Activated naive CD4-positive, alpha-beta T cell treated with anti-CD3 and anti-CD28 coated beads, Interleukin-2, amount 50 U/mL, for 16 hours (primary cell): ENCODE measurements at regions not wholly inside any gene's neighbourhood (a gene's known extent, or its start where the extent isn't known, plus 50 kb on each side); places are given as distances from the start of the nearest gene placed in this dataset.
"Not testable (repeated sequence)": the region's sequence is repeated elsewhere in the genome, so short reads cannot be mapped to it uniquely, and the experiment has no call there.

ENCODE experiments used
- DNase-seq: peaks from one replicate; pipeline ENCODE4 v3.0.0-alpha.2; 2020

DNA sequence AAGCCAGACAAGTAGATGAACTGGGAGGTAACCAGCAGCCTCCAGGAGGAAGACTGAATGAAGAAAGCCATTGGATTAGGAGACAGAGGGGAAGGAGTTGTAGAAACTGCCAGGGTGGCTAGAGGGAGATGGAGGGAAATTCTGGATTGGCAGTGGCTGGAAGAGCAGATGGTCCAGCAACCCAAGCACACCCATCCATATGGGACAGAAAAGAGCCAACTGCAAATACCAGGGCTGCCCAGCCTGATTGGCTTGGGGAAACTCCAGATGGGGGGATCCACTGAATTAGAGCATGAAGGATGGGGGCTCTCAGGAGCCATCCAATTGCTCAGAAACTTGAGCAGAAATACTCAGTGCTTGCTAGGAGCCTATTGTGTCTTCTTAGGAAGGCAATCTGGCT, 173.5 kb upstream of the EPB41L3 start:
- DNase-seq: no peak

DNA sequence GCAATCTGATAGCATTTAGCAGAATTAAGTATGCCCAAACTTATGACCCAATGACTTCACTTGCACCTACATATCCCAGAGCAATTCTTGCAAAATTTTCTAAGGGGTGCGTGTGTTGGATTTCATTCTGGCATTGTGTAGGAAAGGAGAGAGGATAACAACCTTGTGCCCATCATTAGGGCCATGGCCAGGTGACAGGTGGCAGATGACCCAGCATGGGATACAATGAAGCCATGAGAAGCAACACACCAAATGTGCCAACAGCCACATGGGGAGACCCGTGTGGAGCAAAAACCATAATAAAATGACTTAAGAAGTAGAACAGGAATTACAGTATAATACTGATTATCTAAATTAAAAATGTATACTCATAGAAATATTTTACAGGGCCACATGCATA, 166.9 kb upstream of the EPB41L3 start:
- no peak for DNase-seq

DNA sequence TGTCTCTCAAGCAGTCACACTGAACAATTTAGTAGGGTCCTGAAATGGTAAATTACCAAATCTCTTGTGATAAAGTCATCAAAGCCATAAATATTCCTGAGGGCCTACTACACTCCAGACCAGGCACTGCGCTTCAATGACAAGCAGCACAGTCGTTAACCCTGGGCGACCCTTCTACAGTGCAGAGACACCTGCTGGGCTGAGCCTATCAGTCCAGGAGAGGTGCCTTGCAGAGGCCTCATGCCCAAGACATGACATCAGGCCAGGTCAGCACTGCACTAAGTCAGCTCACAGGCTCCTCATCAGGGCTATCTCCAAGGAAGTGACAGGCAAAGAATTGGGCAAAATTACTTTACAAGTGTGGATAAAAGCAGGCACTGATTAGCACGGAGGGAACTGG, 166.4 kb upstream of the EPB41L3 start:
- DNase-seq: no peak

DNA sequence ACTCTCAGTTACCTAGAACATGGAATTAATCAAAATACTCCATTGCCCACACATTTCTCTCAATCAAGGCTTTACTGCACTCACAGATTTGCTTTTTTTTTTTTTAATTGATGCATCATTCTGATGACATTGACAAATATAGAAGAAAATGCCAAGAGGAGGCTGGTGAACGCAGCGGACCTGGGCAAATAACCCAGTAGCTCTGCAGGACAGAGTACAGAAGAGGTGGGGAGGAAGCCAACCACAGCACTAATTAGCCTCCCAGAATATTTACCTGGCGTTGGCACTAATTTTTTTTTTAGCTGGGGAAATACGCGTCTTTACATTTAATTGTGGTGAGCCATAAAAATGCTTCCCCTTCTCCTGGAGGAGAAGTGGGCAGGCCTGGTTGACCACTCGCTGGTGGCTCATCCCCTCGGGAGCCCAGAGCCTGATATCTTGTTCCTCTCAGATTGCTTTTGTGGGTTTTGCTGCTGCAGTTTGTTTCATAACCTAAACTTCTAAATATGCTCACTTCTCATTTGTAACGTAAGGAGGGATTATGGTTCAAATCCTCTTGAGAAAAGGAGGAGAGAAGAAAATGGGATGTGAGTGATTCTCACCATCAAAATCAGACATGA, 165.8 kb upstream of the EPB41L3 start:
- no peak for DNase-seq

DNA sequence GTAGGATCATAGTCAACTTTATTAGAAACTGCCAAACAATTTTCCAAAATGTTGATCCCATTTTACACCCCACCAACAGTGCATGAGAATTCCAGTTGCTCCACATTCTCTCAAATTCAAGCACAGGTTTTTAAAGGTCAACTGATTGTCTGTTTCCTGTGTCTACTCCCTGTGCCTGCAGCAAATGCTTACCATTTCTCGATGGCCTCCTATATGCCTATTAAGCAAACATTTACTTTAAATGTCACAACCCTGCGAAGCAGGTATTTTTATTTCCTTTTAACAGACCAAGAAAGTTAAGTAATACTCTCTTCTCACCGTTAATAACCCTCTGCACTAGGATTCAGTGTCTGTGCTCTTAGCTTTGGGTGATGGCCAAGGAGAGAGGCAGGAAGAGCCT, 163.8 kb upstream of the EPB41L3 start:
- no peak for DNase-seq

DNA sequence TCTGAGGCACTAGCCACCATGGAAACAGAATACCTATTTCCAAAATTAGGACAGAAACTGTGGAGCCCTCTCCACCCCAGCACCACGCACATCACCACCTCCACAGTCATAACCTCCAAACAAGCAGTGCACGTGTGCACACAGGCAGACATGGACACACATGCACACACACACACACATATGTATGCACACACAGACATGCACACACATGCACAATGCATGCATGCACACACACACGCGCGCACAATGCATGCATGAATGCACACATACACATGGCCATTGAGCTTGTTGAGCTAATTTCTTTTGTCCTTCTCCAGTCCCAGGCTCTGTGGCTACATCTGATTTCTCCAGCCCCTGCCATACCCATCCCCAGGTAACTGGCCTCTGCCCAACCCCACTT, 161.6 kb upstream of the EPB41L3 start:
- no peak for DNase-seq

DNA sequence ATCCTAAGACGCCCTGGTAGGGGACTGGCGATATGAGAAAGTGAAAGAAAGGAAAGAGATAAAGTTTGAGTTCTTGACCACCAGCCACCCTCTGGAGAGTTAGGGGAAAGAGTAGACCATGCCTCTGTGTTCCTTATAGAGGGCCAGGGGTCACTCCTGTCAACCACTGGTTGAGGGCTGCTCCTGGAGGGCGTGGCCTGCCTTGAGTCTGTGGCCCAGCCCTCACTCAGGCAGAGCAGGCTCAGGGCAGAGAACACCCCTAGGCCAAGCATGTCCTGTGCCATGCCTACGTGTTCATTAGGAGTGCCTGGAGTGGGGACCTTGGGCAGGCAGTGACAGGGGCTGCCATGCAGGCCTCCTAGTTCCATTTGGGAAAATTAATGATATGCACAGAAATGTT, 161.1 kb upstream of the EPB41L3 start:
- no peak for DNase-seq

DNA sequence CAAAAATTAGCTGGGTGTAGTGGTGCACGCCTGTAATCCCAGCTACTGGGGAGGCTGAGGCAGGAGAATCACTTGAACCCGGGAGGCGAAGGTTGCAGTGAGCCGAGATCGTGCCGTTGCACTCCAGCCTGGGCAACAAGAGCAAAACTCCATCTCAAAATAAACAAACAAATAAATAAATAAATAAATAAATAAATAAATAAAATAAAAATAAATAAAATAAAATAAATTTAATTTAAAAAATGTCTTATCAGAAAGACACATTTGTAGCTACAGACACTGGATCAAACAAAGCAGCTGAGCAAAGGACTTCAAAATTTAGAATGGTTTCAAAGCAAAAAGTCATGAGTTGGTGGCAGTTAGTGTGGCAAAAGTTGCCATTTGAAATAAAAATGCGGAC, 158.2 kb upstream of the EPB41L3 start:
- not testable (repeated sequence) for DNase-seq

DNA sequence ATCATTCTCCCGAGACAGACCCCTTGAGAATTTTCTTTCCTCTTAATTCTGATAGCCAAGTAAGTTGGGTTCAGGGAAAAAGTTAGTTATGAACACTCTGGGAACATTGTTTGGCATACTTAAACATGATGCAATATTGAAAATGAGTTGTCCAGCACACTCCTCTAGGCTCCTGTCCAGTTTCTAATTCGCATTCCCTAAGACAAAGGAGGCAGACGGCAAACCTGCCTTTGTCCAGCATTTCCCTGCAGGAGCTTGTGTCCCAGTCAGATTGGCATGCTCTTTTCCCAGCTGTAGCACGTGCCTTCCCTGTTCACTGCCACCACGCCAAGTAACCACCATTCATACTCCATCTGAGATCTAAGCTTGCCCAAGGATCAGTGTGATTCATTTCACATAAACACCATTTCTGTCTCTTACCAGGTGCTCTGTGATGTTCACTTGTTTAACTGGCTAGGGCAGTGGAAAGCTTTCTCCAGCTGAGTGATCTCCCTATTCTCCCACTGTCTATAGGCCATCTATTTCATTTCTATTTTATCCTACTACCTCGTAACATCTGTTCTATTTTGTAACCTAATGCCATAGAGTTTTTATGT, 150.0 kb upstream of the EPB41L3 start:
- DNase-seq: no peak

DNA sequence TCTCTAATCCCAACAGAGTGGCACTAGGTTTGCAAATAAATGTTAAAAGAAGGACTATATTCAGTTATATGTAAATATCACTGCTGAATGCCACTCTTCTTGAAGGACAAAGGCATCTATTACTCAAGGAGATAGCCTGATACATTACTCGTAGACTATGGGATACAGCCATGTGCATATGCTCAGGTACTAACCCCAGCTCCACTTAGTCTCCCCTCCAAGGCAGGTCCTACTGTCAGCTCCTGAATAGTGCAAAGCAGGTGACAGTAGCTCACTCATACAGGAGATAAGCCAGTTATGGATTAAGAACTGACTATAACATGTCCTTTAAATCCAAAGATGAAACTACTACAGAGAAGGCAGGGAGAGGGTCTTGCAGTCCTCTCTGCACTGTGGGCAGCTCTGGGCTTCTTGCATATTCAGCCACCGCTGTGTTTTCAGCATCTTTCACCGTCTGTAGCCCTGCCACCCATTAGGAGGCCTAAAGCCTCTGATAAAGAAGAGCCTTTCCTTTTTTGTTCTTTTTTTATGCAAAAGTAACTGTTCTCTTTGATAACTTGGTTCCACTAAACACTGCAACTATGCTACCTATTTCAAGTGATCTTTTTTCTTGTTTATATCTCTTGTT, 135.1 kb upstream of the EPB41L3 start:
- DNase-seq: no peak

DNA sequence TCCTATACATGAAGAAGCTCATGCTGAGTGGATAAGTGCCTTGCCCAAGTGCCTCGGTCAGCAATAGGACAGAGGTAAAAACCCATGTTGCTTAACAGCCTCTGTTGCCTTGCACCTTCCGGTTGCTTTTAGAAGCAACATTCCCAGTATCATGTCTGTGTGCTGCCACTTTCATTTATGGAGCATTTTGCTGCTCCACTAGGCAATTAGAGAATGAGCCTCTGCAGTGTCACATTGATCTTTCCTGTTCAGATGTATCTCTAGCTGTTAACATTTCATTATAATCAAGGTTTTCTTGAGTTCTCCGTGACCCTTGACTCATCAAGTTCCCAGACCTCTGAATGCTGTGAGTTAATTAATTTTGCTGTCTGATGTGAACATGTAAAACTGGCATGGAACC, 134.5 kb upstream of the EPB41L3 start:
- no peak for DNase-seq

DNA sequence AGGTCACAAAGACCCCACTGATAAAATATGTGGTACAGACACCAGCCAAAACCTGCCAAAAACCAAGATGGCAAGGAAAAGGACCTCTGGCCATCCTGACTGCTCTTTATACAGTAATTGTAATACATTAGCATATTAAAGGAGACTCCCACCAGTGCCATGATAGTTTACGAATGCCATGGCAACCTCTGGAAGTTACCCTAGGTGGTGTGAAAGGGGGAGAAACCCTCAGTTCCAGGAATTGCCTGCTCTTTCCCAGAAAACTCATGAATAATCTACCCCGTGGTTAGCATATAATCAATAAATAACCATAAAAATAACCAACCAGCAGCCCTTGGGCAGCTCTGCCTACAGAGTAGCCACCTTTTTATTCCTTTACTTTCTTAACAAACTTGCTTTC, 129.8 kb upstream of the EPB41L3 start:
- no peak for DNase-seq

DNA sequence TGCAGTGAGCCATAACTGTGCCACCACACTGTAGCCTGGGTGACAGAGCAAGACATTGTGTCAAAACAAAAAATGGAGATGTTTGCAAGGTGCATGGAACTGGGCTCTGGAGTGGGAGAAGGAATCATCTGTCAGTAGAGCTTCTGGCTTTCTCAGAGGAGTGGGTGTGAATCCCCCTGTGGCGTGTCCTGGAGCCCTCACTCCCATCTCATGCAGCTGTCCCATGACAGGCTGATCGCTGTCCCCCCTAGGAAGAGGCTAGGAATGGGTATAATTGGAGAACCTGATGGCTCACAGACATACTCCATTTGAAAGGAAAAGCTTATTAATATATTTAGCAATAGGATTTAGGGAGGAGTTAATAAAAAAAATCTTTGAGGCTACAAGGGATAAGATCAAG, 125.8 kb upstream of the EPB41L3 start:
- no peak for DNase-seq

DNA sequence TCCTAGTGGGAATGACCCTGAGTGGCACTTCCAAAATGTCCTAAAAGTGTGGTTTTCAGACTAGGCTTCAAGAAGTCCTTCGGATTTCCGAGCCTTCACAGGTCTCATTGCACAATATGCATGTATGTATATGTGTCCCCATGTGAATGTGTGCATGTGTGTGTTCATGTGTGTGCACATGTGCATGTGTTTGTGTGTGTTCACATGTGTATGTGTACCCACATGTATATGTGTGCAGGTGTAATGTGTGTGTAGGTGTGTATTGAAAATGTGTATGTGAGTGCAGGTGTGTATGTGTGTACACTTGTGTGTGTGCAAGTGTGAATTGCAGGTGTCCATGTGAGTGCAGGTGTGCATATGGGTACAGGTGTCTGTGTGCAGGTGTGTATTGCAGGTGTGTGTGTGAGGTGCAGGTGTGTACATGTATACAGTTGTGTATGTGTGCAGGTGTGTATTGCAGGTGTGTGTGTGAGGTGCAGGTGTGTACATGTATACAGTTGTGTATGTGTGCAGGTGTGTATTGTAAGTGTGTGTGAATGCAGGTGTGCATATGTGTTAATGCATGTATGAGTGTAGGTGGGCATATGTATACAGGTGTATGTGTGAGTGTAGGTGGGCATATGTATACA, 124.4 kb upstream of the EPB41L3 start:
- no peak for DNase-seq

DNA sequence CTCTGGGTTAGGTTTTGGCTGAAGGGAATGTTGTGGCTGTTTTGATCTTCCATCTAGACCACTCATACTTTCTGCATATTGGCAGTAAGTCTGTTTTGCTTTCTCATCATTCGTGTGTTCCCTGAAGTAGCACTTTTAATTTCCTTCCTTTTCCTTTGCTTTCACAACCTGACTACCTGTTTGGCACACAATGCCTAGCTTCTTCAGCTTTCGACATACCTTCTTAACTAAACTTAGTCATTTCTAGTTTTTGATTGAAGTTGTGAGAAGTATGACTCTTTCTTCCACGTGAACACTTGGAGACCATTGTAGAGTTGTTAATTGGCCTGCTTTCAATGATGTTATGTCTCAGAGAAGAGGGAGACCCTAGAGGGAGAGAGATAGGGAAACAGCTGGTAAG, 123.6 kb upstream of the EPB41L3 start:
- DNase-seq: no peak

DNA sequence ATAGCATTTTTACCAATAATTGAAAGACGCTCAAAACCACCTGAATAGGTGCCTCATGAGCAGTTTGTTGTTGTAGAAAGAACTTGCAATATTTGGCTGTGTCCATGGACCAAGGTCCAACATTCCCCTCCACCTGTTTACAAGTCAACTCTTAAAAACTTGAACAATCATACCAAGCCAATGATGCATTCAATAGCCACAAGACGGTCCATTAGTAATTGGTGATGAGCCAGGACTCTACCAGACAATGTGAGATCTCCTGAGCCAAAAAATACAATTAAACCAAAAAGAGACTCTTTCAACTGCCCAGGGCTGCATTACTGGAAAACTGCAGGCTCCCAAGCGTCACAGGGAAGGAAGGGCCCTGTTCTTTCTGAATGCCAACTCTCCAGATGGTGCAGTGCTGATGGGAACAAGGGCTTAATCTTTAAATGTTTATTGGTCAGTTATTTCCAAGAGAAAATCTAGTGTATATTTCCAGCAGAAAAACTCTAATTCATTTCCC, 118.8 kb upstream of the EPB41L3 start:
- no peak for DNase-seq

DNA sequence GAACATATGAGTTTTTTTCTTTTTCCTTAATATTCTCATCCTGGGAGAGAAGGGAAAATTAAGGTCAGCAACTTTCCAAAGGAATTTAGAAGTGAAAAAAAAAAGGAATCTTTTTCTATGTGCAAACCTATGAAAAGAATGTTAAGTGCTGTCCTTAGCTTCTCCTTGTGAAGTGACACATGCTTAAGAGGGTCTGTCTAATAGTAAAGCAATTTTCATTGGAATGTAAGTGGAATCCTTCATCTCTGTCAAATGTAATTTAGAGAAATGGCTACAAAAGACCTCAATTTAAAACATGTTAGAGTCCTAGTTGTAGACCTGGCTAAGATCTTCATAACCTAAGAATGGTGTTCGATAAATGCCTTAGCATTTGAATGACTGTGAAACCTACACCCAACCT, 117.4 kb upstream of the EPB41L3 start:
- no peak for DNase-seq

DNA sequence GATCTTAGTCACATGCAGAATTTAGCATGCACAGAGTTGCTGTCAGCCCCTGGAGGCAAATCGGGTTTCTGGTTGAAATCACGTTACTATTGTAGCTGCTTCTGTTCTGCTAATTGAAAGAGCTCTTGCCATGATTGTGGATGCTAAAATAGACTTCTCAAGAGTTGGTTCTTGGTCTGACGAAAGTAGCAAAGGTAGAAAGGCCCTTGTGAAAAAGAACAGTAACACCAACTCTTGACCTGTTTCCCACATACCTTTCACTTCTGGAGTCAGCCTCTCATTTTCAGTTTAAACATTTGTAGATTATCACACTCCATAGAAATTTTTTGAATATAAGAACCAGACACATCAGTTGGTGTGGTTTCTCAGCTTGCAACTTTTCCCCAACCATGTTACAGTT, 110.0 kb upstream of the EPB41L3 start:
- no peak for DNase-seq

DNA sequence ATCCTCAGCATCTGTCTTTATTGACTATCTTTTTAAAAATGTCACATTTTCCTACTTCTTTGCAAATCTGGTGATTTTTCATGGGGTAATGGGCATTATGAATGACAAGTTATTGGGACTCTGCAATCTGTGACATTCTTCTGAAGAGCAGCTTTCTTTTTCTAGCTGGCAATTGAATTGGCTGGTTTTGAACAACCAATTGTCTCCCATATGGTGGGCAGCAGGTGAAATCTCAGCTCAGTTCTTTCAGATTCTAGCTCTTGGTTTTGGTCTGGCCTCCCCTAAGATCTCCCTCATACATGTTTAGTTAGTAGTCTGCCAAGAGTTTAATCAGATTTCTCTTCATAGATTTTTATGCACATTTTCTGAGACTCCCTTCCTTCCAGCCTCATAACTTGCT, 107.9 kb upstream of the EPB41L3 start:
- no peak for DNase-seq

DNA sequence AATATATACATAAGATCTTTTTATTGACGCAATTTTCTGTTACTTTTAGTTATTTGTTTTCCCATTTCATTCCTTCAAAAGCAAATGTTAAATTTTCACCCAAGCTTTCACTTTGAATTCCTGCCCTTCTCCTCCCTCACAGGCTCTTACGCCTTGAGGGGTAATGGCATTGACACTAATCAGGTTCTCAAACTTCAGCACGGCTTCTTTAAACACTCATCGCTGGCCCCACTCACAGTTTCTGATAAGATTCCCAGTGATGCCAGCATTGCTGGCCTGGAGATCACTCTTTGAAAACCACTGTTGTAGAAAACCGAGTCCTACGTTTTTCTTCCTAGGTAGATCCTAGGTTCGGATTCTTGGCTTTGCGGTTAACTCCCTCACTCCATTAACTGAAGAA, 105.6 kb upstream of the EPB41L3 start:
- DNase-seq: no peak

DNA sequence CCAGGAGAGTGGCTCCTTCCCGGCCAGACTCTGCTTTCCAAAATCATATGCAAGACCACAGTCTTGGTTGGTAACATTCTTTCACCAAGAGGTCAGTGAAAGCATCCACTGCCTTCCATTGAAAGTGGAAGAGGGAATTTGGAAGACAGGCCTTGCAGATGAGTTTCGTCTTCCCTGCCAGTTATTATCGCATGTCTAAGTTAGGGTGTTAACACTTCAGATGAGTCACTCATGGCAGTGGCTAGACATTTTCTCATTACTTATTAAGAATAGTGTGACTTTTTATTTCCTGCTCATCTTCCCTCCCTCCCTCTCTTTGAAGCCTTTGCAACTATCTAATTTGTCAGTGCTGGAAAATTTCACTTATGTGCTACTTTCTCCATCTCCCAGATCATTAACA, 102.9 kb upstream of the EPB41L3 start:
- no peak for DNase-seq

DNA sequence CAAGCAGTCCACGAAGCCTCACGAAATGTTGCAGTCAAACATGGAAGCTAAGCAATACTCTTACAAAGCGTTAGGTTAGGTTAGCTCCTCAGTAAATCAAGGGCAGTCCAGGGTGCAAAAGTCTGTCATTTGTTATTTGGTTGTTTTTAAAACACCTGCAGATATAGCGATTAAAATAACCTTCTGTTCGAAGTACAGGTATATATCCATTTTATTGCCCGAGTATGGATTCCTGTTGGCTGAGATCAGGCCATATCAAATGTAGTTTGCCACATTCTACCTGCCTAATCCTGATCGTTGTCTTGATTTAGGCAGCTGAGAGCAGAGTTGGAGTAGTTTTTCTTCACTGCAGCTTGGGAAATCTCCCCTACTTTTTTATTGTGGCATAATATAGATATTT, 99.5 kb upstream of the EPB41L3 start:
- DNase-seq: no peak

DNA sequence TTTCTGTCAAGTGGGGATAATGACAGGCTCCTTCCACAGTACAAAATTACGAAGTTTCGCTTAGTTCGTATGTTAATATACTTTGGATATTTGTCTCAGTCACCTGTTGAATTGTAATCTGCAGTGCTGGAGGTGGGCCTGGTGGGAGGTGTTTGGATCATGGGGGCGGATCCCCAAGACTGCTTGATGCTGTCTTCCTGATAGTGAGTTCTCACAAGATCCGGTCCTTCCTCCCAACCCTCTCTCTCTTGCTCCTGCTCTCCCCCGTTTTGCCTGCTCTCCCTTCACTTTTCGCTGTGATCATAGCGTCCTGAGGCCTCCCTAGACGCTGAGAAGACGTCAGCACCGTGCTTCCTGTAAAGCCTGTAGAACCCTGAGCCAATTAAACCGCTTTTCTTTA, 97.1 kb upstream of the EPB41L3 start:
- DNase-seq: no peak

DNA sequence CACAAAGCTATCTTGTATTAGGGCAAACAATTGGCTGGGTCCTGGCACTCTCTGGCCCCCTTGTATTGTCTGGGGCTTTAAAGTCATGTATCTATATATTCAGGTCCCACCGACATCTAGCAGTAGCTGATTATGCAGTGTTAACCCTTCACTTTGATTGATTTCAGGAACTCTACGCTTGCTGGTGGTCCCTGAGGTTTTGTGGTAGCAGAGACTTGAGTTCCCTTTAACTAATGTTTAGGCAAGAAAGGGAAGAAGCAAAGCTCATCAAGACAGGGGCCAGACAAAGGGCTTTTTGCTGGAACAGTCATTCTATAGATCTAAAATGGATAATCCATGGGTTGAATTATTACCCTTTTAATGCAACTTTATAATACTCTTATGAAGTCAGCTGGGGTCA, 95.3 kb upstream of the EPB41L3 start:
- no peak for DNase-seq
